Astrocyte (in vitro differentiated cells and primary cell): ENCODE measurements at regions not wholly inside any gene's neighbourhood (a gene's known extent, or its start where the extent isn't known, plus 50 kb on each side); places are given as distances from the start of the nearest gene placed in this dataset.

Experiments
- DNase-seq: peaks from one replicate; pipeline ENCODE4 v3.0.0-alpha.2; 2010; ENCODE audit warnings: low read depth
- FAIRE-seq: peaks from 2 replicates; lab custom pipeline; 2011; peaks lifted over from hg19 to GRCh38; lab: Jason Lieb, UNC
- H2AFZ ChIP-seq: 2 replicates; pipeline ENCODE4 v1.6.0; 2012; ENCODE audit warnings: low read depth, low read length, inconsistent platforms
- H3K27ac ChIP-seq: 2 replicates; pipeline ENCODE4 v1.5.1; 2011; ENCODE audit warnings: low read depth, low read length, inconsistent platforms
- H3K27me3 ChIP-seq: 2 replicates; pipeline ENCODE4 v1.6.0; 2011; ENCODE audit warnings: low read length, inconsistent platforms; ENCODE audit not compliant: insufficient read depth
- H3K36me3 ChIP-seq: 2 replicates; pipeline ENCODE4 v1.5.1; 2011; ENCODE audit warnings: low read length, inconsistent platforms; ENCODE audit not compliant: insufficient read depth
- H3K4me1 ChIP-seq: 2 replicates; pipeline ENCODE4 v1.5.1; 2011; ENCODE audit warnings: low read length, inconsistent platforms; ENCODE audit not compliant: insufficient read depth
- H3K4me2 ChIP-seq: 2 replicates; pipeline ENCODE4 v1.6.0; 2012; ENCODE audit warnings: low read length, inconsistent platforms
- H3K4me3 ChIP-seq: 2 replicates; pipeline ENCODE4 v1.5.1; 2011; ENCODE audit warnings: low read depth, mild to moderate bottlenecking, low read length, inconsistent platforms; ENCODE audit not compliant: insufficient read depth
- H3K79me2 ChIP-seq: 2 replicates; pipeline ENCODE4 v1.6.0; 2012; ENCODE audit warnings: mild to moderate bottlenecking, low read length, inconsistent platforms; ENCODE audit not compliant: insufficient read depth
- H3K9ac ChIP-seq: 2 replicates; pipeline ENCODE4 v1.6.0; 2012; ENCODE audit warnings: mild to moderate bottlenecking, low read length, inconsistent platforms
- H3K9me3 ChIP-seq: 2 replicates; pipeline ENCODE4 v1.5.1; 2012; ENCODE audit warnings: low read depth, mild to moderate bottlenecking, low read length, inconsistent platforms; ENCODE audit not compliant: insufficient read depth
- H4K20me1 ChIP-seq: 2 replicates; pipeline ENCODE4 v1.6.0; 2012; ENCODE audit warnings: low read length, inconsistent platforms; ENCODE audit not compliant: insufficient read depth
- H3K27ac Mint-ChIP-seq: one replicate; pipeline ENCODE4 v1.8.0; 2021; ENCODE audit warnings: mild to moderate bottlenecking, mixed read lengths; ENCODE audit not compliant: unreplicated experiment
- H3K27me3 Mint-ChIP-seq: one replicate; pipeline ENCODE4 v1.8.0; 2021; ENCODE audit warnings: low read depth, mixed read lengths; ENCODE audit not compliant: unreplicated experiment
- H3K36me3 Mint-ChIP-seq: one replicate; pipeline ENCODE4 v1.8.0; 2021; ENCODE audit warnings: low read depth, mixed read lengths; ENCODE audit not compliant: unreplicated experiment
- H3K4me1 Mint-ChIP-seq: one replicate; pipeline ENCODE4 v1.8.0; 2021; ENCODE audit warnings: low read depth, mixed read lengths; ENCODE audit not compliant: unreplicated experiment
- H3K4me3 Mint-ChIP-seq: one replicate; pipeline ENCODE4 v1.8.0; 2021; ENCODE audit warnings: mild to moderate bottlenecking, moderate library complexity, mixed read lengths; ENCODE audit not compliant: unreplicated experiment
- H3K9me3 Mint-ChIP-seq: one replicate; pipeline ENCODE4 v1.8.0; 2021; ENCODE audit warnings: mild to moderate bottlenecking, mixed read lengths; ENCODE audit not compliant: unreplicated experiment
- CTCF ChIP-seq: IDR thresholded peaks from 2 replicates; pipeline ENCODE4 v1.5.1; 2011; ENCODE audit warnings: low read depth, mild to moderate bottlenecking, inconsistent platforms, low read length, moderate library complexity; ENCODE audit not compliant: insufficient read depth
- EZH2 ChIP-seq: IDR thresholded peaks from 2 replicates; pipeline ENCODE4 v1.6.1; 2012; ENCODE audit warnings: mild to moderate bottlenecking, low read length, inconsistent platforms; ENCODE audit not compliant: insufficient read depth

GRCh38 chr18:51491678-51492372 lies 294.3 kb upstream of the MEX3C start:
- no peak overlapping the region for H3K27ac Mint-ChIP-seq
- no peaks in the 10 kb centered on the region for H3K36me3 Mint-ChIP-seq
- H4K20me1 ChIP-seq: no peaks in the 10 kb centered on the region
- no peaks in the 10 kb centered on the region for H3K4me1 ChIP-seq
- no peak overlapping the region for H2AFZ ChIP-seq
- H3K79me2 ChIP-seq: no peaks in the 10 kb centered on the region
- no peak overlapping the region for H3K4me2 ChIP-seq
- H3K36me3 ChIP-seq: no peaks in the 10 kb centered on the region
- H3K27ac ChIP-seq: no peak overlapping the region
- DNase-seq: no peak
- TF ChIP-seq EZH2: no peak
- no peak for TF ChIP-seq CTCF
- no peak overlapping the region for H3K4me3 Mint-ChIP-seq
- no peaks in the 10 kb centered on the region for H3K9me3 ChIP-seq
- H3K4me3 ChIP-seq: no peak overlapping the region
- H3K4me1 Mint-ChIP-seq: peaks cover 3% of the 10 kb centered on the region
- H3K9ac ChIP-seq: no peak overlapping the region
- FAIRE-seq: no peak
- H3K27me3 Mint-ChIP-seq: peaks cover 5% of the 10 kb centered on the region
- no peaks in the 10 kb centered on the region for H3K27me3 ChIP-seq
- no peaks in the 10 kb centered on the region for H3K9me3 Mint-ChIP-seq

GRCh38 chr18:51498085-51498855 lies 300.8 kb upstream of the MEX3C start:
- H3K4me1 Mint-ChIP-seq: no peaks in the 10 kb centered on the region
- no peak overlapping the region for H3K9ac ChIP-seq
- H3K9me3 ChIP-seq: no peaks in the 10 kb centered on the region
- H3K27ac ChIP-seq: no peak overlapping the region
- no peak overlapping the region for H2AFZ ChIP-seq
- H3K36me3 ChIP-seq: no peaks in the 10 kb centered on the region
- H3K4me3 ChIP-seq: no peak overlapping the region
- H3K27ac Mint-ChIP-seq: no peak overlapping the region
- no peaks in the 10 kb centered on the region for H3K27me3 ChIP-seq
- H3K4me3 Mint-ChIP-seq: no peak overlapping the region
- no peaks in the 10 kb centered on the region for H3K9me3 Mint-ChIP-seq
- no peak overlapping the region for H3K4me2 ChIP-seq
- no peak for FAIRE-seq
- H4K20me1 ChIP-seq: no peaks in the 10 kb centered on the region
- no peaks in the 10 kb centered on the region for H3K36me3 Mint-ChIP-seq
- no peak for DNase-seq
- H3K27me3 Mint-ChIP-seq: peaks cover 10% of the 10 kb centered on the region
- TF ChIP-seq CTCF (no peak), EZH2 (no peak)
- H3K79me2 ChIP-seq: no peaks in the 10 kb centered on the region
- H3K4me1 ChIP-seq: no peaks in the 10 kb centered on the region

DNA sequence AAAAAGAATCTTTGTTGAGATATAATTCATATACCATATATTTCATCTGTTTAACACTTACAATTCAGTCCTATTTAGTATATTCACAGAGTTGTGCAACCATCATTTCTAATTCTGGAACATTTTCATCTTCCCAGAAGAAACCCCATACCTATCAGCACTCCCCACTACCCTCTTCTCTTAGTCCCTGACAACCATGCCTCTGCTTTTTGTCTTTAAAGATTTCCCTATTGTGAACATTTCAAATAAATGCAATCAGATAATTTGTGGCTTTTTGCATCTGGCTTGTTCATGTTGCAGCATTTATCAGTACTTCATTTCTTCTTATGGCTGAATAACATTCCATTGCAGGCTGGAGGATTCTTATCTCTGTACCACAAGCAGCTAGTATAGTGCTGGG lies 305.9 kb upstream of the MEX3C start:
- H3K9me3 Mint-ChIP-seq: peaks cover 10% of the 10 kb centered on the region
- no peak for FAIRE-seq
- Histone ChIP-seq H3K27me3 (no peaks in the 10 kb centered on the region), H3K4me2 (no peak overlapping the region), H3K9me3 (no peaks in the 10 kb centered on the region), H3K9ac (no peak overlapping the region), H3K4me1 (no peaks in the 10 kb centered on the region), H3K36me3 (no peaks in the 10 kb centered on the region), H3K4me3 (no peak overlapping the region), H3K27ac (no peak overlapping the region), H2AFZ (no peak overlapping the region), H4K20me1 (no peaks in the 10 kb centered on the region), H3K79me2 (no peaks in the 10 kb centered on the region)
- no peak for TF ChIP-seq CTCF
- no peak for TF ChIP-seq EZH2
- no peak for DNase-seq
- H3K4me3 Mint-ChIP-seq: no peak overlapping the region
- H3K36me3 Mint-ChIP-seq: no peaks in the 10 kb centered on the region
- H3K27ac Mint-ChIP-seq: no peak overlapping the region
- no peaks in the 10 kb centered on the region for H3K4me1 Mint-ChIP-seq
- no peaks in the 10 kb centered on the region for H3K27me3 Mint-ChIP-seq
